Vagina (tissue), 2 donors: ENCODE measurements at regions not wholly inside any gene's neighbourhood (a gene's known extent, or its start where the extent isn't known, plus 50 kb on each side); places are given as distances from the start of the nearest gene placed in this dataset.

Experiments used
- DNase-seq, 2 donors: peaks; one replicate each; pipeline ENCODE4 v3.0.0-alpha.2; 2017; ENCODE audit errors: extremely low spot score in 2 of 2
- H3K27ac ChIP-seq: fragments of 200-600 bp; sonication (generic); one replicate; pipeline ENCODE4 v1.5.1; 2019
- H3K27me3 ChIP-seq: fragments of 200-600 bp; sonication (generic); one replicate; pipeline ENCODE4 v1.5.1; 2019
- H3K36me3 ChIP-seq, 2 donors: fragments of 200-600 bp; sonication (generic); one replicate each; pipeline ENCODE4 v1.5.1; 2017 to 2019
- H3K4me1 ChIP-seq: fragments of 200-600 bp; sonication (generic); one replicate; pipeline ENCODE4 v1.5.1; 2019
- H3K4me3 ChIP-seq, 2 donors: fragments of 200-600 bp; sonication (generic); 1 replicate in 1 of 2; 2 replicates in 1 of 2; pipeline ENCODE4 v1.5.1; 2016 to 2019
- H3K9me3 ChIP-seq: fragments of 200-600 bp; sonication (generic); one replicate; pipeline ENCODE4 v1.5.1; 2019
- POLR2A ChIP-seq, 2 donors: fragments of 450-650 bp; IDR thresholded peaks; one replicate each; pipeline ENCODE4 v1.6.1; 2017; ENCODE audit warnings: antibody characterized with exemption in 2 of 2, mild to moderate bottlenecking in 2 of 2, moderate library complexity in 2 of 2
- POLR2AphosphoS5 ChIP-seq, 2 donors: sonication (generic); formaldehyde crosslinking; IDR thresholded peaks; one replicate each; pipeline ENCODE4 v1.9.0; 2017; ENCODE audit warnings: antibody characterized with exemption in 2 of 2, mild to moderate bottlenecking in 2 of 2, low read depth in 1 of 2; ENCODE audit not compliant: insufficient read depth in 1 of 2
- intact Hi-C: fragments of 100-400 bp; cut with DNase I; formaldehyde crosslinking; loops from one replicate; pipeline ENCODE4 v1.15.1; 2023
- TF ChIP-seq, protein P1 (sequence below), 3 experiments: fragments of 450-650 bp in 2 of 3; fragments of 200-600 bp in 1 of 3; sonication (generic) in 1 of 3; IDR thresholded peaks; one replicate each; pipeline ENCODE4 v1.5.1; 2017 to 2019; ENCODE audit warnings: antibody characterized with exemption in 3 of 3, mild to moderate bottlenecking in 2 of 3, moderate library complexity in 2 of 3

DNA sequence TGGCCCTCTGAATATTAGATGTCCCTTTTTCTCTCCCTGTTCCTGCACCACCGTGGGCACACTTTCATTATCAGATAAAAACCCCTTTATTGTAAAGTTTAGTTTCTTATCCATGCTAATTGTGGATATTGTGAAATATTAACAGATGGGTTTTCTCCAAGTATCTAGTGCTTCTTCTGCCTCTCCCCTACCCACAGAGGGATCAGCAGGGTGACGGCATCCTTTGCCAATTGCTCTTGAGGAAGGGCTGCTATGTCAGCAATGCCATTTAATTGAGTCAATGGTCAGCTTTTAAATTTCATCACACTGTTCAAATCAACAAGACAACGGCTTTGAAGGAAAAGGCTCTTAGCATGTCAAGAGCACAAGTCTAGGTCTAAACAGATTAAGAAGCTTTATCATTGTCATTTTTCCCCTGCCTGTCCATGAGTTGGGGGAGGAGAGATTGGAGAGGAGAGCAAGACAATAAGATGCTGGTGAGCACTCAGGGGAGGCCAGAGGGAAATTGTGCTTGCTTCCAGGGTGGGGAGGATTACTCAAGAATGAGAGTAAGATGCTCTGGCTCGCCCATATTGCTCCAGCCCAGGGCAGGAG is 443.0 kb upstream of the CCL2 start:
- no peak overlapping the region for H3K27ac ChIP-seq
- H3K4me1 ChIP-seq = no peaks in the 10 kb centered on the region
- H3K27me3 ChIP-seq = no peaks in the 10 kb centered on the region
- no peaks in the 10 kb centered on the region for H3K9me3 ChIP-seq
- intact Hi-C loops = no loop called here
- no peaks in the 10 kb centered on the region for H3K36me3 ChIP-seq
- H3K4me3 ChIP-seq = no peak overlapping the region
- DNase-seq = no peak
- TF ChIP-seq POLR2A (IDR thresholded peaks at IDR 0.05) (no peak), POLR2AphosphoS5 (IDR thresholded peaks at IDR 0.05; ENCODE audit: insufficient read depth in 1 of 2, low read depth in 1 of 2) (no peak)
- TF ChIP-seq, protein P1, sequence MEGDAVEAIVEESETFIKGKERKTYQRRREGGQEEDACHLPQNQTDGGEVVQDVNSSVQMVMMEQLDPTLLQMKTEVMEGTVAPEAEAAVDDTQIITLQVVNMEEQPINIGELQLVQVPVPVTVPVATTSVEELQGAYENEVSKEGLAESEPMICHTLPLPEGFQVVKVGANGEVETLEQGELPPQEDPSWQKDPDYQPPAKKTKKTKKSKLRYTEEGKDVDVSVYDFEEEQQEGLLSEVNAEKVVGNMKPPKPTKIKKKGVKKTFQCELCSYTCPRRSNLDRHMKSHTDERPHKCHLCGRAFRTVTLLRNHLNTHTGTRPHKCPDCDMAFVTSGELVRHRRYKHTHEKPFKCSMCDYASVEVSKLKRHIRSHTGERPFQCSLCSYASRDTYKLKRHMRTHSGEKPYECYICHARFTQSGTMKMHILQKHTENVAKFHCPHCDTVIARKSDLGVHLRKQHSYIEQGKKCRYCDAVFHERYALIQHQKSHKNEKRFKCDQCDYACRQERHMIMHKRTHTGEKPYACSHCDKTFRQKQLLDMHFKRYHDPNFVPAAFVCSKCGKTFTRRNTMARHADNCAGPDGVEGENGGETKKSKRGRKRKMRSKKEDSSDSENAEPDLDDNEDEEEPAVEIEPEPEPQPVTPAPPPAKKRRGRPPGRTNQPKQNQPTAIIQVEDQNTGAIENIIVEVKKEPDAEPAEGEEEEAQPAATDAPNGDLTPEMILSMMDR (IDR thresholded peaks at IDR 0.05) = no peak

DNA sequence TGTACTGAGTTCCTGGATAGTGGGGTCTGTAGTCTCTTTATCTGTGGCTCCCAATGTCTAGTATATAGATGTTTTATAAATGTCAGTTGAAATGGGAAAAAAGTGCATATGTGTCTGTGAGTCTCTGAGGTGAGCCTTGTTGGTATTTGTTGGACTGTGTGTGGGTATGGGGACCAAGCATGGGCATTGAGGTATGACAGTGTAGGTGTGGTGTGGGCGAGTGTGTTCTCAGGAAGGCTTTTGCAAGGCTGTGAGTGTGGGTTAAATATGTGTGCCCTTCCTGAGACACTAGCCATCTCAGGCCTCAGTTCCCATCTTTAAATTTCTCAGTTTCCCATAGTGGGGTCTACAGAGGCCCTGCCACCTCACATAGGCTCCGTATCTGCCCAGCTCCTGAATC is 440.2 kb upstream of the CCL2 start:
- intact Hi-C loops = no loop called here
- no peaks in the 10 kb centered on the region for H3K27me3 ChIP-seq
- no peak for DNase-seq
- no peaks in the 10 kb centered on the region for H3K4me1 ChIP-seq
- H3K4me3 ChIP-seq = no peak overlapping the region
- TF ChIP-seq POLR2AphosphoS5 (IDR thresholded peaks at IDR 0.05; ENCODE audit: insufficient read depth in 1 of 2, low read depth in 1 of 2) (no peak), POLR2A (IDR thresholded peaks at IDR 0.05) (no peak)
- TF ChIP-seq, protein P1 (IDR thresholded peaks at IDR 0.05) = no peak
- no peak overlapping the region for H3K27ac ChIP-seq
- H3K9me3 ChIP-seq = no peaks in the 10 kb centered on the region
- H3K36me3 ChIP-seq = no peaks in the 10 kb centered on the region

DNA sequence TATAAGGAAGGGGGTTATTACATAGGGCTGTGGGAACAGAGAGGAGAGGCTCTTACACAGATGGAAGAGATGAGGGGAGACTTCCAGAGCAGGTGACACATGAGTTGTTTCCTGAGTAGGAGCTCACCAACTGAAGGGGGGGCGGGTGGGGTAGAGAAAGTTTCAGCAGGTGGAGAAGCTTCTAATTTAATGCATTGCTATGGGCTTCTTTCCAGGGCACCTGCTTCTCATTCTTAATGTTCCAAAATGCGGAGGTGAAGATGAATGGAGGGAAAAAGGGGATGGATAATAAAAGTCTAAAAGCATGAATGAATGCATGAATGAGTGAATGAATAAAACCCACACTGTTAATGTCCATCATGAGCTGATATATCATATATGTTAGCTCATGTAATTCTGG is 439.0 kb upstream of the CCL2 start:
- TF ChIP-seq POLR2AphosphoS5 (IDR thresholded peaks at IDR 0.05; ENCODE audit: insufficient read depth in 1 of 2, low read depth in 1 of 2) (no peak), POLR2A (IDR thresholded peaks at IDR 0.05) (no peak)
- TF ChIP-seq, protein P1 (IDR thresholded peaks at IDR 0.05) = no peak

DNA sequence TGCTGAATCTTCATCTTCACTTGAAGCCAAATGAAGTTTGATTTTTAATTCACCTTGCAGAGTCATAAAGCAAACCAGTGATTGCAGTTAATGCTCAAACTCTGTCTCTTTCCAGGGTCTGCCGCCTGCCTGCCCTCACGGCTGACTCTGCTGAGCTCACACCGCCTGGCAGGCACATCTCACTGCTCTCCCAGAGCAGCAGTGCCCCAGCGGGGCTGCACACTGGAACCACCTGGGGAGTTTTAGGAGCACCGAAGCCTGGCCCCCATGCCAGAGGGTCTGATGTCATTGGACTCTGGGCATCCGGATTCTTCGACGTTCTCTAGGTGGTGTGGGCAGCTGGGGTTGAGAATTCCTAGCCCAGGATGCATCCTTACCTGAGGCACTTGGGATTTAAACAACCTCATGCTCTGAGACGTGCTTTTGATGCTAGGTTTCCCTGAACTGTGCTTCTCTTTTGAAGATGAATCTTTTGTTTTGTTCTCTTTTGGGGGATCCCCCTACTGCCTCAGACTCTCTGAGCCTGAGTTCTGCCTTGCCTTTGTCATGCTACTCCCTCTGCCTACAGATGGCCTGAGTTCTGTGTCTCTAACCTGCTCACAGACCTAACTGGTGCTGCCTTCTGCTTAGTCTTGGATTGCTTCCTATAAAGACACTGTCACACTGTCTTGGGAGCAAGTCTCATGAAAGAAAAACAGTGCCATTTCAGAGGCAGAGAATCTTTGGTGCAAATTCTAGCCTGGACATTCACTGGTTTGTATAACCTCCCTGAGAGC is 438.1 kb upstream of the CCL2 start:
- Histone ChIP-seq H3K9me3 (no peaks in the 10 kb centered on the region), H3K4me1 (no peaks in the 10 kb centered on the region), H3K27me3 (no peaks in the 10 kb centered on the region), H3K36me3 (no peaks in the 10 kb centered on the region), H3K4me3 (no peak overlapping the region), H3K27ac (no peak overlapping the region)
- no peak for DNase-seq
- intact Hi-C loops = no loop called here
- TF ChIP-seq POLR2A (IDR thresholded peaks at IDR 0.05) (no peak), POLR2AphosphoS5 (IDR thresholded peaks at IDR 0.05; ENCODE audit: insufficient read depth in 1 of 2, low read depth in 1 of 2) (no peak)
- TF ChIP-seq, protein P1 (IDR thresholded peaks at IDR 0.05) = no peak

More for the DNA sequence above, 439.0 kb upstream of the CCL2 start:
- Histone ChIP-seq H3K27ac (no peak overlapping the region), H3K36me3 (no peaks in the 10 kb centered on the region), H3K9me3 (no peaks in the 10 kb centered on the region), H3K27me3 (no peaks in the 10 kb centered on the region), H3K4me1 (no peaks in the 10 kb centered on the region), H3K4me3 (no peak overlapping the region)
- no peak for DNase-seq
- intact Hi-C loops = no loop called here

DNA sequence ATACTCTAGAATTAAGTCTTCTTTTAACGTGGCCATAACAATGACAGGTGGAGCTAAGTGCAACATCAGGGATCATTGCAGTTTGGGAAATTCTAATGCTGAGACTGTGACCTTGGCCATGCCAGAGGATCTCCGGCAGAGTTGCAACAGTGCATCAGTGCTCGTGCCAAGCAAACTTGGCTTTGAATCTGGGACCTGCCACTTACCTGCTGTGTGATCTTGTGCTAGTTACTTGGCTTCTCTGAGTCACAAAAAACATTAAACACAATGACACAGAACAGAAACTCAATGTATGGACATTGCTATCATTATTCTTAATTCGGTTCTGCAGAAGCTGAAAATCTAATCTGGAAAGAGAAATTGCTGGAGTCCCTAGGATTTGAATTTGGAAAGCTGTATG is 435.5 kb upstream of the CCL2 start:
- intact Hi-C loops = no loop called here
- H3K27me3 ChIP-seq = no peaks in the 10 kb centered on the region
- no peak for DNase-seq
- no peaks in the 10 kb centered on the region for H3K36me3 ChIP-seq
- TF ChIP-seq, protein P1 (IDR thresholded peaks at IDR 0.05) = no peak
- no peak overlapping the region for H3K27ac ChIP-seq
- H3K4me3 ChIP-seq = no peak overlapping the region
- H3K9me3 ChIP-seq = no peaks in the 10 kb centered on the region
- H3K4me1 ChIP-seq = no peaks in the 10 kb centered on the region
